IMR-90 (cell line): ENCODE measurements at regions not wholly inside any gene's neighbourhood (a gene's known extent, or its start where the extent isn't known, plus 50 kb on each side); places are given as distances from the start of the nearest gene placed in this dataset.
"Not testable (repeated sequence)": the region's sequence is repeated elsewhere in the genome, so short reads cannot be mapped to it uniquely, and the experiment has no call there.

Source experiments
- ATAC-seq: fragments of 200-7000 bp; cut with Tn5 transposase; 2 replicates; pipeline ENCODE4 v1.9.1; 2020; ENCODE audit warnings: low read depth, mild to moderate bottlenecking, moderate library complexity
- BruUV-seq: library from RNA; stranded (reverse); fragments of 400-500 nt; replicated peaks from 2 replicates; lab custom pipeline; 2021; lab: Mats Ljungman, UMichigan
- CTCF ChIA-PET: fragments of 300-600 bp; formaldehyde crosslinking; extraction: SDS; loops from one replicate; lab custom pipeline; 2021; ENCODE audit warnings: antibody characterized with exemption; lab: Yijun Ruan, JAX
- POLR2A ChIA-PET: fragments of 300-600 bp; sonication (Branson Sonifier 250); formaldehyde crosslinking; loops from one replicate; lab custom pipeline; 2022; ENCODE audit warnings: antibody characterized with exemption; ENCODE audit not compliant: unreplicated experiment; lab: Charles Lee
- DNase-seq: peaks from one replicate; pipeline ENCODE4 v3.0.0; 2013
- H2AFZ ChIP-seq: replicated peaks from 2 replicates; pipeline ENCODE3; 2013; ENCODE audit warnings: low read length, mild to moderate bottlenecking; ENCODE audit not compliant: poor library complexity
- H2AK5ac ChIP-seq: 2 replicates; pipeline ENCODE4 v1.6.1; 2013; ENCODE audit warnings: low read depth, low read length, inconsistent platforms
- H2AK9ac ChIP-seq: replicated peaks from 2 replicates; pipeline ENCODE3; 2013; ENCODE audit warnings: mild to moderate bottlenecking, low read depth, low read length, moderate library complexity; ENCODE audit not compliant: poor library complexity
- H2BK120ac ChIP-seq: 2 replicates; pipeline ENCODE4 v1.6.1; 2013; ENCODE audit warnings: low read depth, low read length, inconsistent platforms
- H2BK15ac ChIP-seq: 3 replicates; pipeline ENCODE4 v1.6.1; 2013; ENCODE audit warnings: low read depth, low read length, inconsistent platforms
- H2BK20ac ChIP-seq: 2 replicates; pipeline ENCODE4 v1.6.1; 2013; ENCODE audit warnings: low read depth, mild to moderate bottlenecking, inconsistent platforms, low read length, moderate library complexity
- H2BK5ac ChIP-seq: 2 replicates; pipeline ENCODE4 v1.6.1; 2013; ENCODE audit warnings: mild to moderate bottlenecking, low read depth, low read length, inconsistent platforms; ENCODE audit not compliant: poor library complexity, severe bottlenecking
- H3K14ac ChIP-seq: replicated peaks from 2 replicates; pipeline ENCODE4 v1.6.1; 2013; ENCODE audit warnings: low read depth, low read length, inconsistent platforms
- H3K18ac ChIP-seq: 2 replicates; pipeline ENCODE4 v1.6.1; 2013; ENCODE audit warnings: low read depth, low read length, control low read depth
- H3K23ac ChIP-seq: 2 replicates; pipeline ENCODE4 v1.6.1; 2013; ENCODE audit warnings: low read depth, low read length, inconsistent platforms
- H3K27ac ChIP-seq: 2 replicates; pipeline ENCODE4 v1.5.1; 2013; ENCODE audit warnings: mild to moderate bottlenecking, control low read depth, low read length; ENCODE audit not compliant: insufficient read depth
- H3K27me3 ChIP-seq: 2 replicates; pipeline ENCODE4 v1.6.1; 2013; ENCODE audit warnings: low read length; ENCODE audit not compliant: control insufficient read depth, insufficient read depth
- H3K36me3 ChIP-seq: 2 replicates; pipeline ENCODE4 v1.6.1; 2013; ENCODE audit warnings: low read length, mixed read lengths; ENCODE audit not compliant: control insufficient read depth, insufficient read depth
- H3K4ac ChIP-seq: 2 replicates; pipeline ENCODE4 v1.6.1; 2013; ENCODE audit warnings: low read depth, low read length, inconsistent platforms
- H3K4me1 ChIP-seq: 2 replicates; pipeline ENCODE4 v1.6.1; 2013; ENCODE audit warnings: low read length, mixed read lengths; ENCODE audit not compliant: control insufficient read depth, insufficient read depth
- H3K4me2 ChIP-seq: 2 replicates; pipeline ENCODE4 v1.6.1; 2013; ENCODE audit warnings: low read depth, mild to moderate bottlenecking, control low read depth, low read length, moderate library complexity
- H3K4me3 ChIP-seq: 2 replicates; pipeline ENCODE4 v1.5.1; 2013; ENCODE audit warnings: low read depth, mild to moderate bottlenecking, control low read depth, low read length, moderate library complexity; ENCODE audit not compliant: insufficient read depth
- H3K56ac ChIP-seq: 2 replicates; pipeline ENCODE4 v1.6.1; 2013; ENCODE audit warnings: low read length, inconsistent platforms; ENCODE audit not compliant: insufficient read depth; ENCODE audit errors: extremely low read depth
- H3K79me1 ChIP-seq, 2 experiments: 2 replicates each; pipeline ENCODE4 v1.6.1; 2013; ENCODE audit warnings: low read length in 2 of 2, inconsistent platforms in 1 of 2, low read depth in 1 of 2
- H3K9ac ChIP-seq: 2 replicates; pipeline ENCODE4 v1.6.1; 2013; ENCODE audit warnings: low read depth, low read length, control low read depth
- H3K9me1 ChIP-seq: 2 replicates; pipeline ENCODE4 v1.6.1; 2013; ENCODE audit warnings: low read length, inconsistent platforms; ENCODE audit not compliant: insufficient read depth
- H3K9me3 ChIP-seq: 2 replicates; pipeline ENCODE4 v1.6.1; 2013; ENCODE audit warnings: low read length; ENCODE audit not compliant: control insufficient read depth, insufficient read depth
- H4K20me1 ChIP-seq: 2 replicates; pipeline ENCODE4 v1.6.1; 2013; ENCODE audit warnings: low read length, inconsistent platforms; ENCODE audit not compliant: insufficient read depth
- H4K5ac ChIP-seq: 2 replicates; pipeline ENCODE4 v1.6.1; 2013; ENCODE audit warnings: mild to moderate bottlenecking, low read depth, low read length, control low read depth
- H4K8ac ChIP-seq, 2 experiments: 2 replicates each; pipeline ENCODE4 v1.6.1; 2013; ENCODE audit warnings: low read depth in 2 of 2, low read length in 2 of 2, control low read depth in 1 of 2, inconsistent platforms in 1 of 2
- H4K91ac ChIP-seq: 2 replicates; pipeline ENCODE4 v1.6.1; 2013; ENCODE audit warnings: low read depth, low read length, inconsistent platforms; ENCODE audit not compliant: insufficient read depth
- WGBS, 2 experiments: methylation state at CpG; one replicate each; pipeline versions ENCODE4 v1.1.5 to v1.1.7; 2013; ENCODE audit warnings: missing lambda C conversion rate in 2 of 2; ENCODE audit not compliant: insufficient read length in 1 of 2; ENCODE audit errors: extremely low coverage in 2 of 2; 5-methylcytosine and 5-hydroxymethylcytosine counted together
- dilution Hi-C: fragments of 300-500 bp; cut with HindIII; formaldehyde crosslinking; loops from one replicate; pipeline ENCODE4 v1.14.3; 2018; ENCODE audit warnings: low sequenced_read_pairs; ENCODE audit not compliant: unreplicated experiment
- in situ Hi-C: fragments of 300-500 bp; cut with MboI; formaldehyde crosslinking; loops from 3 replicates; pipeline ENCODE4 v1.14.3; 2019; ENCODE audit warnings: low sequenced_read_pairs, inconsistent platforms, mixed read lengths
- intact Hi-C: fragments of 100-400 bp; cut with micrococcal nuclease; formaldehyde crosslinking; loops from 2 replicates; pipeline ENCODE4 v1.10.0; 2022

- H2BK120ac ChIP-seq, H3K14ac ChIP-seq, DNase-seq, dilution Hi-C loops, H3K36me3 ChIP-seq, H4K8ac ChIP-seq, BruUV-seq, H3K27ac ChIP-seq, POLR2A ChIA-PET, H4K91ac ChIP-seq, H2BK5ac ChIP-seq, H3K18ac ChIP-seq, H2BK20ac ChIP-seq, ATAC-seq, H2AFZ ChIP-seq, intact Hi-C loops, H3K4me2 ChIP-seq, H3K79me1 ChIP-seq, H3K4ac ChIP-seq, H3K4me1 ChIP-seq, H3K27me3 ChIP-seq, H2BK15ac ChIP-seq, H3K4me3 ChIP-seq, CTCF ChIA-PET, H4K5ac ChIP-seq, H3K9me1 ChIP-seq, H3K56ac ChIP-seq, H4K20me1 ChIP-seq, in situ Hi-C loops, H3K9ac ChIP-seq, H2AK9ac ChIP-seq, H3K23ac ChIP-seq, H2AK5ac ChIP-seq: not testable (repeated sequence)
- H3K9me3 ChIP-seq = peaks cover 12% of the 10 kb centered on the region
- WGBS, 2 experiments = 100% methylated on average over 1 of the region's 10 CpGs; no CpG with 5 or more reads in 1 of the 2 experiments
Measured at GRCh38 chr4:49323573-49323940, 337.5 kb downstream of the CWH43 start.
